Ramos (cell line): ENCODE measurements at regions not wholly inside any gene's neighbourhood (a gene's known extent, or its start where the extent isn't known, plus 50 kb on each side); places are given as distances from the start of the nearest gene placed in this dataset.

Experiments used
- in situ Hi-C: fragments of 300-500 bp; cut with MboI; formaldehyde crosslinking; loops from one replicate; pipeline ENCODE4 v1.14.3; 2022; ENCODE audit warnings: low sequenced_read_pairs; ENCODE audit not compliant: unreplicated experiment

GRCh38 chr9:2486988-2487387 is 134.6 kb upstream of the VLDLR start:
- in situ Hi-C loops, result no loop called here

GRCh38 chr9:2489838-2490314 is 131.7 kb upstream of the VLDLR start:
- in situ Hi-C loops, result no loop called here

GRCh38 chr9:2492161-2492560 is 129.4 kb upstream of the VLDLR start:
- in situ Hi-C loops, result no loop called here

- in situ Hi-C loops, result no loop called here
Measured at GRCh38 chr9:2493109-2493508, 128.5 kb upstream of the VLDLR start.

- in situ Hi-C loops, result no loop called here
Measured at GRCh38 chr9:2493529-2493928, 128.1 kb upstream of the VLDLR start.

GRCh38 chr9:2494562-2494961 is 127.0 kb upstream of the VLDLR start:
- in situ Hi-C loops, result no loop called here

GRCh38 chr9:2495221-2496005 is 126.2 kb upstream of the VLDLR start:
- in situ Hi-C loops, result no loop called here

- in situ Hi-C loops, result no loop called here
Measured at GRCh38 chr9:2496169-2496568, 125.4 kb upstream of the VLDLR start.

GRCh38 chr9:2496934-2497333 is 124.7 kb upstream of the VLDLR start:
- in situ Hi-C loops, result no loop called here

GRCh38 chr9:2497666-2498400 is 123.8 kb upstream of the VLDLR start:
- in situ Hi-C loops, result no loop called here

GRCh38 chr9:2502210-2502609 is 119.4 kb upstream of the VLDLR start:
- in situ Hi-C loops, result loop anchor here (25.0 kb wide), 1 partner anchor 110 kb away; the partner anchor contains the start of gene VLDLR

GRCh38 chr9:2502760-2503159 is 118.8 kb upstream of the VLDLR start:
- in situ Hi-C loops, result loop anchor here (25.0 kb wide), 1 partner anchor 110 kb away; the partner anchor contains the start of gene VLDLR

- in situ Hi-C loops, result loop anchor here (25.0 kb wide), 1 partner anchor 106 kb away; the partner anchor contains the start of gene VLDLR
Measured at GRCh38 chr9:2506321-2506720, 115.3 kb upstream of the VLDLR start.

GRCh38 chr9:2523591-2523990 is 98.0 kb upstream of the VLDLR start:
- in situ Hi-C loops, result loop anchor here (25.0 kb wide), 1 partner anchor 89 kb away; the partner anchor contains the start of gene VLDLR

- in situ Hi-C loops, result loop anchor here (25.0 kb wide), 1 partner anchor 88 kb away; the partner anchor contains the start of gene VLDLR
Measured at GRCh38 chr9:2524601-2525000, 97.0 kb upstream of the VLDLR start.

- in situ Hi-C loops, result no loop called here
Measured at GRCh38 chr9:2525147-2525546, 96.4 kb upstream of the VLDLR start.

- in situ Hi-C loops, result no loop called here
Measured at GRCh38 chr9:2526071-2526828, 95.3 kb upstream of the VLDLR start.

- in situ Hi-C loops, result no loop called here
Measured at GRCh38 chr9:2531481-2531880, 90.1 kb upstream of the VLDLR start.

- in situ Hi-C loops, result no loop called here
Measured at GRCh38 chr9:2536511-2536910, 85.1 kb upstream of the VLDLR start.

- in situ Hi-C loops, result no loop called here
Measured at GRCh38 chr9:2545881-2546490, 75.6 kb upstream of the VLDLR start.
